ENCODE measurements at regions not wholly inside any gene's neighbourhood (a gene's known extent, or its start where the extent isn't known, plus 50 kb on each side); places are given as distances from the start of the nearest gene placed in this dataset.
A peak's percentile ranks its signal among the peaks of the same experiment; 100 is the strongest.

- no peaks in the 10 kb centered on the region for H3K9me3 ChIP-seq (ENCODE audit: low read depth)
- H4K20me1 ChIP-seq (ENCODE audit: low read depth), result no peaks in the 10 kb centered on the region
- Mint-ChIP-seq H3K36me3 (no peaks in the 10 kb centered on the region), H3K4me1 (no peaks in the 10 kb centered on the region), H3K4me3 (no peak overlapping the region), H3K9me3 (peaks cover 10% of the 10 kb centered on the region), H3K27me3 (ENCODE audit: insufficient read depth, low read depth) (peaks cover 3% of the 10 kb centered on the region), H3K27ac (no peak overlapping the region)
- no peaks in the 10 kb centered on the region for H3K36me3 ChIP-seq
- no peak for TF ChIP-seq EZH2 (IDR thresholded peaks at IDR 0.05)
- no peak for TF ChIP-seq EZH2phosphoT487 (IDR thresholded peaks at IDR 0.05)
- no peak for TF ChIP-seq CTCF (IDR thresholded peaks at IDR 0.05)
- H3K9ac ChIP-seq, result no peak overlapping the region
- H3K4me1 ChIP-seq, result no peaks in the 10 kb centered on the region
- no peaks in the 10 kb centered on the region for H3K79me2 ChIP-seq (ENCODE audit: low read depth)
- H2AFZ ChIP-seq (replicated peaks), result no peak overlapping the region
- no peak overlapping the region for H3K4me2 ChIP-seq
- no peak overlapping the region for H3K4me3 ChIP-seq
- no peaks in the 10 kb centered on the region for H3K27me3 ChIP-seq
- no peak overlapping the region for H3K27ac ChIP-seq
- no peak for DNase-seq (ENCODE audit: low spot score)
- H3F3A ChIP-seq (ENCODE audit: low read depth), result no peaks in the 10 kb centered on the region
Observed at GRCh38 chr1:55938861-55939260, 640.5 kb downstream of the PLPP3 start.

- Histone ChIP-seq H3K9ac (no peak overlapping the region), H3K9me3 (ENCODE audit: low read depth) (no peaks in the 10 kb centered on the region), H3F3A (ENCODE audit: low read depth) (no peaks in the 10 kb centered on the region), H3K36me3 (no peaks in the 10 kb centered on the region), H3K27ac (no peak overlapping the region), H3K4me3 (no peak overlapping the region), H3K4me2 (no peak overlapping the region), H4K20me1 (ENCODE audit: low read depth) (no peaks in the 10 kb centered on the region), H2AFZ (replicated peaks) (no peak overlapping the region), H3K27me3 (no peaks in the 10 kb centered on the region), H3K4me1 (no peaks in the 10 kb centered on the region), H3K79me2 (ENCODE audit: low read depth) (no peaks in the 10 kb centered on the region)
- Mint-ChIP-seq H3K4me1 (no peaks in the 10 kb centered on the region), H3K27me3 (ENCODE audit: insufficient read depth, low read depth) (peaks cover 3% of the 10 kb centered on the region), H3K9me3 (peaks cover 10% of the 10 kb centered on the region), H3K27ac (no peak overlapping the region), H3K36me3 (no peaks in the 10 kb centered on the region), H3K4me3 (no peak overlapping the region)
- TF ChIP-seq EZH2 (IDR thresholded peaks at IDR 0.05) (no peak), CTCF (IDR thresholded peaks at IDR 0.05) (no peak), EZH2phosphoT487 (IDR thresholded peaks at IDR 0.05) (no peak)
- no peak for DNase-seq (ENCODE audit: low spot score)
Observed at GRCh38 chr1:55938376-55938850, 641.0 kb downstream of the PLPP3 start.

- H2AFZ ChIP-seq (replicated peaks), result no peak overlapping the region
- no peak for DNase-seq (ENCODE audit: low spot score)
- no peaks in the 10 kb centered on the region for H3K79me2 ChIP-seq (ENCODE audit: low read depth)
- H3K27ac Mint-ChIP-seq, result peak overlapping the region; percentile 53
- no peaks in the 10 kb centered on the region for H3K9me3 ChIP-seq (ENCODE audit: low read depth)
- H3K36me3 ChIP-seq, result no peaks in the 10 kb centered on the region
- H3K4me3 ChIP-seq, result no peak overlapping the region
- H3K4me2 ChIP-seq, result no peak overlapping the region
- peaks cover 3% of the 10 kb centered on the region for H3K27me3 Mint-ChIP-seq (ENCODE audit: insufficient read depth, low read depth)
- no peaks in the 10 kb centered on the region for H3K36me3 Mint-ChIP-seq
- no peak overlapping the region for H3K9ac ChIP-seq
- no peaks in the 10 kb centered on the region for H3K4me1 ChIP-seq
- peaks cover 10% of the 10 kb centered on the region for H3K9me3 Mint-ChIP-seq
- H4K20me1 ChIP-seq (ENCODE audit: low read depth), result no peaks in the 10 kb centered on the region
- H3K4me3 Mint-ChIP-seq, result no peak overlapping the region
- no peak overlapping the region for H3K27ac ChIP-seq
- H3K4me1 Mint-ChIP-seq, result no peaks in the 10 kb centered on the region
- no peaks in the 10 kb centered on the region for H3F3A ChIP-seq (ENCODE audit: low read depth)
- no peaks in the 10 kb centered on the region for H3K27me3 ChIP-seq
- no peak for TF ChIP-seq EZH2 (IDR thresholded peaks at IDR 0.05)
- no peak for TF ChIP-seq EZH2phosphoT487 (IDR thresholded peaks at IDR 0.05)
- TF ChIP-seq CTCF (IDR thresholded peaks at IDR 0.05), result no peak
Observed at GRCh38 chr1:55937840-55938375, 641.5 kb downstream of the PLPP3 start.

Measured in neural progenitor cell (in vitro differentiated cells).